ENCODE measurements at regions not wholly inside any gene's neighbourhood (a gene's known extent, or its start where the extent isn't known, plus 50 kb on each side); places are given as distances from the start of the nearest gene placed in this dataset.
"Not testable (repeated sequence)": the region's sequence is repeated elsewhere in the genome, so short reads cannot be mapped to it uniquely, and the experiment has no call there.

DNA sequence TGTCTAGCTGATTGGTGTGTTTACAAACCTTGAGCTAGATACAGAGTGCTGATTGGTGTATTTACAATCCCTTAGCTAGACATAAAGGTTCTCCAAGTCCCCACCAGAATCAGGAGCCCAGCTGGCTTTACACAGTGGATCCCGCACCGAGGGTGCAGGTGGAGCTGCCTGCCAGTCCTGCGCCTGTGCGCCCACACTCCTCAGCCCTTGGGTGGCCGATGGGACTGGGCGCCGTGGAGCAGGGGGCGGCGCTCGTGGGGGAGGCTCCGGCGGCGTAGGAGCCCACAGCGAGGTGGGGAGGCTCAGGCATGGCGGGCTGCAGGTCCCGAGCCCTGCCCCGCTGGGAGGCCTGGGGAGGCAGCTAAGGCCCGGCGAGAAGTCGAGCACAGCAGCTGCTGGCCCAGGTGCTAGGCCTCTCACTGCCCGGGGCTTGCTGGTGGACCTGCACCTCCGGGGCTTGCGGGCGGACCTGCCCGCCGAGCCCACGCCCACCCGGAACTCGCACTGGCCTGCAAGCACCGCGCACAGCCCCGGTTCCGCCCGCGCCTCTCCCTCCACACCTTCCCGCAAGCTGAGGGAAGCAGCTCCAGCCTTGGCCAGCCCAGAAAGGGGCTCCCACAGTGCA is 51.0 kb upstream of the CDYL start:
- not testable (repeated sequence) for DNase-seq

DNA sequence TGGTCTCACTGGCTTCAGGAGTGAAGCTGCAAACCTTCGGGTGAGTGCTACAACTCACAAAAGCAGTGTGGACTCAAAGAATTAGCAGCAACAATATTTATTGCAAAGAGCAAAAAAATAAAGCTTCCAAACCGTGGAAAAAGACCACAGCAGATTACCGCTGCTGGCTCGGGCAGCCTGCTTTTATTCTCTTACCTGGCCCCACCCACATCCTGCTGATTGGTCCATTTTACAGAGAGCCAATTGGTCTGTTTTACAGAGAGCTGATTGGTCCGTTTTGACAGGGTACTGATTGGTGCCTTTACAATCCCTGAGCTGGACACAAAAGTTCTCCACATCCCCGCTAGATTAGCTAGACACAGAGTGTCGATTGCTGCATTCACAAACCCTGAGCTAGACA is 51.5 kb upstream of the CDYL start:
- not testable (repeated sequence) for DNase-seq

DNA sequence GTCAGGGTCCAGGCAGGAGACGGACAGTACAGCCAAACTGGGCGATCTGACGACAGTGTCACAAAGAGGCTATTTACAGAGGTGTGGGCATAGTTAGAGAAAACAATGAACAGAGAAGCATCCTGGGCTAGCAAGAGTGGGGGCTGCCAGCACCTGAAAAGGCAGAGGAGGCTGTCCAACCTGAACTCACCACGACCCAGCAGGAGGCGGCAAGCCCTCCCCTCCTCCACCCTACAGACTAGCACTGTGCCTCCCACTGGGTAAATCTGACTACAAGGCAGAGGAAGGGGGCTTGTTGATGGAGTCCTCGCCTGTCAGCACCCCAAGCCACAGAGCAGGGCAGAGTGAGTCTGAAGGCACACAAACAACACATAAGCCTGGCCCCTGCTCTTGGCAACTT is 52.8 kb upstream of the CDYL start:
- DNase-seq = no peak

DNA sequence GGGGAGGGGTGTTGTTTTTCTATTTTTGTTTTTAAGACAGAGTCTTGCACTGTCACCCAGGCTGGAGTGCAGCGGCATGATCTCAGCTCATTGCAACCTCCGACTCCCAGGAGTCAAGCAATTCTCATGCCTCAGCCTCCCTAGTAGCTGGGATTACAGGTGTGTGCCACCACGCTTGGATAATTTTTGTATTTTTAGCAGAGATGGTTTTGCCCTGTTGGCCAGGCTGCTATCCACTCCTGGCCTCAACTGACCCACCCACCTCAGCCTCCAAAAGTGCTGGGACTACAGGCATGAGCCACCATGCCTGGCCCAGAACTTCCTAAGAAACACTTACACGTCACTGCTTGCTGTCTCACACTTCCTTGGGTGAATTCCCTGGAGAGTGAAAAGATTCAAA is 54.8 kb upstream of the CDYL start:
- not testable (repeated sequence) for DNase-seq

DNA sequence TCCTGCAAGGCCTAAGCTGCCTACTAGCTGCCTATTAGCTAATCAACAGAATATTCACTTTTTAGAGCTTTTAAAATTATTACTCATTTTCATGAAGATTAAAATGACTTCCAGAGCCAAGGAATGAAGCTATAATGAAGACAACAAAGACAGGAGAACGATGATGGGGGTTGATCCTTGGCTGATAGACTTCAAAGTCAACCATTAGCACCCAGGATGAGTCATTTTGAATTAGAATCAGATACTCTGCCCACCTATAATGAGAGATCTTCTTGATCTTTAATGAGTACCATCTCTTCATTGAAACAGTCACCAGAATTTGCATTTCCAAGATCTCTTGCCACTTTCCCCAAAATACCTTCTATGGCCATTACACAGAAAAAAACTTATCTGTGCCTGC is 56.7 kb upstream of the CDYL start:
- no peak for DNase-seq

DNA sequence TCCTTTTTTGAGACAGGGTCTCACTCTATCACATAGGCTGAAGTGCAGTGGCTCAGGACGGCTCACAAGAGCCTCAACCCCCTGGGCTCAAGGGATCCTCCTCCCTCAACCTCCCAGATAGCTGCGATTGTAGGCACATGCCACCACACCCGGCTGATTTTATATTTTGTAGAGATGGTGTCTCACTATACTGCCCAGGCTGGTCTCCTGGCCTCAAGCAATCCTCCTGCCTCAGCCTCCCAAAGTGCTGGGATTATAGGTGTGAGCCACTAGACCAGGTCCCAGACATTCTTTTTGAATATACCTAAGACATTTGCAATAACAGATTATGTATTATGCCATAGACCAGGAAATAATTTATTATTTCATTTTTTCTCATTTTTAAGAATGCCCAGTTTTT is 58.3 kb upstream of the CDYL start:
- no peak for DNase-seq

DNA sequence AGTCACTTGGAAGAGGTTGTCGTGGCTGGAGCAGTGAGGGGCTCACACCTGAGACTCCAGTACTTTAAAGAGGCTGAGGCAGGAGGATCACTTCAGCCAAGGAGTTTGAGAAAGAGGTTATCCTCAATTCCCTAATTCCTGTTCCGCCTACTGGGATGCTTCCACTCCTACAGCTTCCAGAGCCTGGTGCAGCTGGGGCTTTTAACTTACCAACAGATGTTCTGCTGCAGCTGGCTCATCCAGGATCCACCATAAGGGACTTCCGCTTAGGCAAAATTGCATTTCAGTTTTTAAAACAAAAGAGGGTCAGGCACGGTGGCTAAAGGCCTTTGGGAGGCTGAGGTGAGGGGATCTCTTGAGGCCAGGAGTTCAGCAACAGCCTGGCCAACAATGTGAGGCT is 59.1 kb upstream of the CDYL start:
- DNase-seq = no peak

DNA sequence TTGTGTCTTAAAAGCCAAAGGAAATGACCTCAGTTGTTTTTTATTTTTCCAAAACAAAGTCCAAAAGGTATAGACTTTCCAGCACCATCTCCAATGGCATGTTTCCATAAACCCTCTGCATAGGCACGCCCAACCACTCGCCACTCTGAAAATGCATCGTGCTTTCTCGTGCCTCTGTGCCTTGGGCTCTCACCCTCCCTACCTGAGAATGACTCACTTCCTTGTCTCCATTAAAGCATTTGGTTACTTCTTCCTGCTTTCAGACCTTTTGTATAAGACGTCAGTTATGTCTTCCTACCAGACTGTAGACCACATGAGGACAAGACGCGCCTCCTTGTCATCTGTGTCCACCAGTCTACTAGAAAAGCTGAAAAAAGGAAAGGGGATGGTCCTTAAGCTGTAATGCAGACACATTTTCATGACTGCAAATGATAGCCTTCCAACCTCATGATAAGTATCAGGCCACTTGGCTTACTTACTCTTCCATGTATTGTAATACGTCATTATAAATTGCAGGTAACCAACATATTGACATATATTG is 61.2 kb upstream of the CDYL start:
- no peak for DNase-seq

DNA sequence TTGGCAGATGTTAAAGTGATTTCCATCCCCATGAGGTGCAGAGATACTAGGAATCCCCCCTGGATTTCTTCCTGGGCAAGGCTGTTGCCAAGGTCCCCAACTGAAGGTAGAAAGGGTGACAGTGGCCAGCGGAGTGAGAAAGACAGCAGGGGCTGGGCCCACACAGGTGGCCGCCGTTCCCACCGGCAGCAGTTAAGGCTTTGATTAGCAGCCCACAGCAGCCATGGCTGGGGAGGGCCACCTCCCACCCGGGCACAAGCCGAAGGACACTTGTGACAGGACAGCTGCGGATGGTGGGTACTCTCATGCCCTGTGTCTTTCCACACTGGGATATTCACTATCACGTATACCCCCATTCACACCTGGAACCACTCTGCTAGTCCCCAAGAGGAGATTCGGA is 63.9 kb upstream of the CDYL start:
- DNase-seq = no peak

DNA sequence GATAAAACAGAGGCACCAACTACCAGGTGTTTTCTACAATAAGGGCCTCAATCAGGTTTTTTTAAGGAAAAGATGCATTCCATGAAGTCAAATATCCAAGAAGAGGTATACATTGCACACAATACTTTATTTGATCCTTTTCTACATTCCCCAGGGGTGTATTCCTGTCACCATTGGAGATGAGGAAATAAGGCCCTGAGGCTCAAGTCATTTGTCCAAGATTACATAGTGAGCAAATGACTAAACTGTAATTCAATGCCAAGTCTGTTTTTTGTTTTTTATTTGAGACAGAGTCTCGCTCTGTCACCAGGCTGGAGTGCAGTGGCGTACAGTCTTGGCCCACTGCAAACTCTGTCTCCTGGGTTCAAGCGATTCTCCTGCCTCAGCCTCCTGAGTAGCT is 69.2 kb upstream of the CDYL start:
- no peak for DNase-seq

DNA sequence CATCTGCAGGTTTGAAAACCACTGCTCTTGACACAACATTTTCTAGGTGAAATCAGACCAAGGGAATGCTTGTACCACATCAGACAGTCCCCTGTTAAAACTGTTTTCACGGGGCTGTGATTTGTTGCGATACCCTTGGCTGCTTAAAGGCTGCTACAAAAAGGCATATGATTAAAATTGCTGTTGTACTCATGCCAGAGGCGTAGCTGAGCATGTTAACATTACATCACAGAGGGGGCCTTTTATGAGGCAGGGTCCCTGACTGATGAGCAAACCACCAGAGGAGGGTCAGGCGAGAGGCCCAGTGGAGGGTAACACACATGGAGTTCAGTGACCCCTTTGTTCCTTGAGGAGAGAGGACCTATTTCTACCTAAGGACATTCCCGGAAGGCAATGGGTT is 70.4 kb upstream of the CDYL start:
- no peak for DNase-seq

DNA sequence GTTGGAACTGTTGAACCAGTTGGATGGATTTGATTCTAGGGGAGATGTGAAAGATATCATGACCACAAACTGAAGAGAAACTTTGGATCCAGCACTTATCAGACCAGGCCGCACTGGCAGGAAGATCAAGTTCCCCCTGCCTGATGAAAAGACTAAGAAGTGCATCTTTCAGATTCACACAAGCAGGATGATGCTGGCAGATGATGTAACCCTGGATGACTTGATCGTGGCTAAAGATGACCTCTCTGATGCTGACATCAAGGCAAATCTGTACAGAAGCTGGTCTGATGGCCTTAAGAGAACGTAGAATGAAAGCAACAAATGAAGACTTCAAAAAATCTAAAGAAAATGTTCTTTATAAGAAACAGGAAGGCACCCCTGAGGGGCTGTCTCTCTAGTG is 72.8 kb upstream of the CDYL start:
- DNase-seq = no peak

DNA sequence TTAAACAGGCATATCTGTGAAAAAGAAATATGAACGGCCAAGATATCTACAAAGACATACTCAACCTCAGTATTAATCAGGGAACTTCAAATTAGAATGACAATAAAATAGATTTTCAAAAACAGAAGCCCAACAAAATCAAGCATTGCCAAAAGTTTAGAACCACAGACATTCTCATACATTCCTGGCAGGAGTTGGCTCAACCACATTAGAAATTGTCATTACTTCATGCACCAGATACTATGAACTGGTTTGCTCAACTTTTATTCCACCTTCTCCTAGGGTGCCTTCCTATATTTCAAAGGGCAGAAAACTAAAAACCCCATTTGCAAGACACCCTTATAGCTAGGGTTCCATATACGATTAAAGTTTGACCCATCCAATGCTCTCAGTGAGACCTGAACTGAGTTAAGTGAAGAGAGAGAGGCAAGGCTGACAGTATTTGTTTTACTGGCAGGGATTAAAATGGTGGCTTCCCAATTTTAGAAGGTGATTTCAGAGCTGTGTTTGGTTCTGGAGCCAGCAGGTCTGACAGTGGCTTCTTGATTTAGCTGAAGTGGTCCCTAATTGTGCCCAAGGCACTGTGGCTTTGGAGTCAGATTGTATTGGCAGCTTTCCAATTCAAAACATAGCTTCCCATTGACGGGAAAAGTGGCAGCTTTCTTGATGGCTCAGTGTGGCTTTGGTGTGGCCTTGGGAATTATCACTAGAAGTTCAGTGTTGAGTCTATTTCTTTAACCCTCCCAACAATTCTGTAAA is 77.1 kb upstream of the CDYL start:
- DNase-seq = no peak

DNA sequence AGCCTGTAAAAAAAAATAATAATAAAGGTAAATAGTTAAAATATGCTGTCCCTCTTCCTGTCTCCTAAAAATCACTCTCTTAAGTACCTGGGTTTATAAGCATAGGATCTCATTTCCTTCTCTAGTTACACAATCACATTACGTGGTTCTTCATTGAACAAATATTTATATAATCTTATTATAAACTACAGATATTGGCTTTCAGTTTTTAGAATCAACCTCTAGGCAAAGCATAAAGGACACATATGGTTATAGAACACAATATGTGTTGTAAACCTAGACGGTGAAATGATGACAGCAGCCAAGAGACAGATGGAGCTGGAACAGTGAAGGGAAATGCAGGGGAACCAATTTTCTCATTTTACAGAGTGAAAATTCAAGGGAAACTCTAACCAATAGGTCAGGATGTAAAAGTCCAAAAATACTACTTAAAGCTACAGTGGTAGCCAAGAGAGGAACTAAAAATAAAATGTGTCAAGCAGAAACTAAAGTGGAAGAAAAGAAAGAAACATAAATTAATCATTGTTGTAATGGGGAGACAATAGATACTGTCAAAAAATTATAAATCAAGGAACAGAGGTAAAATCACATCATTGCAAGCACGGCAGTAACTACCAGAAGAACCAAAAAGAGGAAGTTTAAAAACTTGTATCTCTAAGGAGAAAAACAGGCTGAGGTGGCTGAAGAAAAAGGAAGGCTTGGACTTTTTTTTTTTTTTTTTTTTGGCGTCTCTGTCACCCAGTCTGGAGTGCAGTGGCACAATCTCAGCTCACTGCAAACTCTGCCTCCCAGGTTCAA is 82.8 kb upstream of the CDYL start:
- no peak for DNase-seq

DNA sequence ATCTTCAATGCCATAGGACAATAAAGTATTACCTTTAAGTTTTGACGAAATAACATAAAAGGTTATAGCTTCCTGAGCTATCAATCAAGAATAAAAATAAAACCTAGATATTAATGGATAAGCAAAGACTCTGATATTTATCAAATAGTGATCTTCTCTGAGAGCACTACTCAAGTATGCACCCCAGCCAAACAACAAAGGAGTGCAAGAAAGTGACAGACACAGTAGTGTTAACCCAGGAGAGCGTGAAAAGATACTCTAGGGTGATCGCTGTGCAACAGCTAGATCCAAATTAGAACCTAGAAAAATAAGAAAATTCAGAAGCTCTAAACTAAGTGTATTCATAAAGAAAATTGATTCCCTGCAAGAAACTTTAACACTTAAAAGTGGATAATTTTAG is 83.5 kb upstream of the CDYL start:
- DNase-seq = no peak

DNA sequence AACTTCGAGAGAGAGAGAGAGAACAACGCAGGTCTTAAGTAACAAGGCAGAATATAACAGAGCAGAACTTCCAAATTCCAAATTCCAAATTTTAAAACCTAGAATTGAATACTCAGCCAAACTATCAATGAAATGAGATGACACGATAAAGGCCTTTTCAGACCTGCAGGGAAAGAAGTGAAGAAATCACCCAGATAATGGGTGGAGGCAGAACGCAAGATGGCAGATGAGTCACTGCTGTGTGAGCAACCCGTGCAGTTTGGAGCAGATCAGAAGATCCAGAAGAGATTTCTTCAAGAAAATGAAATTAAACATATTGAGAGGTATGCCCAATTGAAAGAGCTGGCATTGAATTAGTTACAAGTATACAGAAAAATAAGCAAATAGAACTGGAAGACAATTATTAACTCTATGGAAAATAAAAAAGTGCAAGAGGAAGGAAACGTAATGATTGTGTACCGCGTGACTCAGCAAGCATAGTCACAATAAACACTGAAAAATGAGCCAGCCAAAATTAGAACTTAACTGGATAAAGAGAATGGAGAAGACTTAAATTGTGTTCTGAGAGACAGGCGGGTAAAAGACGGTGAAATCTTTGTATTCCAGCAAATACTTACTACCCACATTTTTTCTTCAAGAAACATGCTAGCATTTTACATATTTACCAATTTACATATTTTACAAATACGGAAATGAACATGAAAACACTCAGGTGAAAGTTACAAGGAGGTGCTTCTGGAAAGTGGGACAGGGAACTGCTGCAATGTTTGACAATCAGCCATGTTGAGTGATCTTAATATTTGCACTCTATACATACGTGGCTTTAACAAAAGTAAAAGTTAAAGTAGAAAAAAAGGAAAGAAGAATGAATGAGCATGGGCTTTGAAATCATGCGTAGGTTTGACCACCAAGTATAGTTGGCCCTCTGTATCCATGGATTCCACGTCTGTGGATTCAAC is 87.9 kb upstream of the CDYL start:
- no peak for DNase-seq

DNA sequence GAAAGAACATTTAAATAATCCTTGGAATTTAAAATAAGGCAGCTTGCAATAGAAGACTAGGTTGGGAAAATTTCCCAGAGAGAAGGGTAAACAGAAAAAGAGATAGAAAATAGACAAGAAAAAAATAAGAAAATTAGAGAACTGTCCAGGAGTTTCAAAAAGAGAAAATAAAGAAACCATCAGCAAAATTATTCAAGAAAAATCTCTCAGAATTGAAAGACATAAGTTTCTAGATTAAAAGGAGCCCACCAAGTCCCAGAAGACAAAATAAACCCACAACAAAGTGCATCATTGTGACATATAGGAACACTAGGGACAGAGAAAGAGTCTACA is 88.6 kb upstream of the CDYL start:
- no peak for DNase-seq

DNA sequence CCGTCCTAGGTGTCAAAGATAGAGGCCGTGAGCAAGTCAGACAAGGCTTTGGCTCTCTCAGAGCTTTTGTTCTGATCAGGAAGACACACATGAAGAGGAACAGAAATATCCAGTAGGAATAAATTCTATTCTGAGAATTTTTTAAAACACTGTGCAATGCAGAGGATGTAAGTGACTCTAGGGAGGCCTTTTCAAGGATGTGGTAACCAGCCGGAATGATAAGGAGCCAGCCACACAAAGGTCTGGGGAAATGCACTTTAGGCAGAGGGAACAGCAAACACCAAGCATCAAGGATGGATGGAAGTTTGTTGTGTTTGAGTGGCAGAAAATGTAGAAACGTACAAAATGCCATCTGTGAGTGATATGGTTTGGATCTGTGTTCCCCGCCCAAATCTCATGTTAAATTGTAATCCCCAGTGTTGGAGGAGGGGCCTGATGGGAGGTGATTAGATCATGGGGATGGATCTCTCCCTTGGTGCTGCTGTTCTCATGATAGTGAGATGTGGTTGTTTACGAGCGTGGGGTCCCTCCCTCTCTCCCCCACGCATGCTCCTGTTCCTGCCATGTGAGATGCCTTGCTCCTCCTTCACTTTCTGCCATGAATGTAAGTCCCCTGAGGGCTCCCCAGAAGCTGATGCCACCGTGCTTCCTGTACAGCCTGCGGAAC is 93.6 kb upstream of the CDYL start:
- DNase-seq = no peak

DNA sequence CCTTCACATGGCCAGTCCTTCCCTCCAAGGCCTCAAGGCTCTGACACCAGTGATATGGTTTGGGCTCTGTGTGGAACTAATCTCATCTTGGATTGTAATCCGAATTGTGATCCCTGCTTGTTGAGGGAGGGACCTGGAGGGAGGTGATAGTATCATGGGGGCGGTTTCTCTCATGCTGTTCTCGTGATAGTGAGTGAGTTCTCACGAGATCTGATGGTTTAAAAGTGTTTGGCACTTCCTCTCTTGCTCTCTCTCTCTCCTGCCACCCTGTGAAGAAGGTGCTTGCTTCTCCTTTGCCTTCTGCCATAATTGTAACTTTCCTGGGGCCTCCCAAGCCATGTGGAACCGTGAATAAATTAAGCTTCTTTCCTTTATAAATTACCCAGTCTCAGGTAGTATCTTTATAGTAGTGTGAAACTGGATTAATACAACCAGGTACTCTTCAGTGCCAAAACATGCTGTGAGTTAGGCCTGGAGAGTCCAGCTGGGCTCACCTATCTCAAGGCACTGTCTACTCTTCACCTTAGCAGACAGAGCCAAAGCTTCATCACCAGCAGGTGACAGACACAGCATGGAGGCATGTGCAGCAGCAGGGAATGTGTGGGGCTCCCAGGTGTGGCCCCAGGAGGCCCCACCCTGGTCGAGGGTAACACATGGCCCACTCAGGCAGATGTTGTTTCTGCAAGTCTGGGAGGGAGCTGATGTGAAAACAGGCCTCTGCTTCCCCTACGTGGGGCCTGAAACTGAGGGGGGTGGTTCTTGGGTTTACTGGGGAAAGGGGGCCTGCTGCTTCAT is 97.5 kb upstream of the CDYL start:
- no peak for DNase-seq

DNA sequence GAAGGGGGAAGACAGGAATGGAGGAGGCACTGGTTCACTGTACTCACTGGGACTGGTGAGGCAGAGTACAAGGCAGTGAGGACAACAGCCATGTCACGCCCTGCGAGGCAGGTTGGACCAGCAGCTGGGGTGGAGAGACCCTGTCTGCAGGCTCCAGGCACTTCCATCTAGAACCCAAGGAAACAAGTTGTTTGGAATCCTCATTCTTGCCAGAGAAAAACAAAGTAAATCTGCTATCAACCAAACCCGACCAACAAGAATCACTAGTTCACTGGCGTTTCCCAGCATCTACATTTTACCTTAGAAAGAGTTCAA is 98.5 kb upstream of the CDYL start:
- DNase-seq = no peak

DNA sequence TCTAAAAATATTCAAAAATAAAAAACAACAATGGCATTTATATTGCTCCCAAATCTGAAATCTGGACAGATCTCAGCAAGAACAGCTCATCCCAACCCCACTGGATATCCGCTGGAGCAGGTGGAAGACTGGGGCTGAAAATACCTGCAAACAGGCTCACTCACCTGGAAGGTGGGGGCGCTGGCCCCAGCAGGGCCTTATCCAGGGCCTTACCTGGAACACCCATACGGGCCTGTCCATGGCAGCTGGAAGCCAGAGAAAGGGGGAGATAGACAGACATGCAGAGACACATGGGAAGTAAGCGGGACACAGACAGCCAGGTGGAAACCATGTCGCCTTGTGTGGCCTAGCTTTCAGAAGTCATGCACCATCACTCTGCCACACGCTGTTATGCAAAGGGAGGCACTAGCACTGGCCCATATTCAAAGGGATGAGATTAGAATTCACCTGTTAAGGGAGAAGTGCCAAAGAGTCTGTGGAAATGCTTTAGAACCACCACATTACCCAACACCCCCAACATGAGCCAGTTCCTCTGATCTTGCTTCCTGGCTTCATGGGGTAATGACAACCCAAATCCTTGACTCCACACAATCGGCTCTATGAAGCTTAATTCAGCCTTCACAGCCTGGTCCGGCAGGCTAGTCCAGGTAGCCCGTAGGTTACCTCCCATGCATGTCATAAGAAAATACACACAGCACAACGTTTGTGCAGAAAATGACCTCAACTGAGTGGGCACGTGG is 99.0 kb upstream of the CDYL start:
- no peak for DNase-seq

All from CD4-positive, alpha-beta T cell treated with Interleukin-6 for 4 hours (primary cell).